Testis (tissue), 2 donors: ENCODE measurements at regions not wholly inside any gene's neighbourhood (a gene's known extent, or its start where the extent isn't known, plus 50 kb on each side); places are given as distances from the start of the nearest gene placed in this dataset.
"Not testable (repeated sequence)": the region's sequence is repeated elsewhere in the genome, so short reads cannot be mapped to it uniquely, and the experiment has no call there.

Experiments
- DNase-seq: peaks from one replicate; pipeline ENCODE4 v3.0.0-alpha.2; 2019
- H3K27ac ChIP-seq, 2 donors: fragments of 200-600 bp; sonication (generic); one replicate each; pipeline ENCODE4 v1.5.1; 2019
- H3K27me3 ChIP-seq: fragments of 200-600 bp; sonication (generic); one replicate; pipeline ENCODE4 v1.5.1; 2019
- H3K36me3 ChIP-seq: fragments of 200-600 bp; sonication (generic); one replicate; pipeline ENCODE4 v1.5.1; 2017; ENCODE audit warnings: low read depth; ENCODE audit errors: missing control alignments
- H3K4me1 ChIP-seq: fragments of 200-600 bp; sonication (generic); one replicate; pipeline ENCODE4 v1.5.1; 2019
- H3K4me3 ChIP-seq, 2 donors: fragments of 200-600 bp; sonication (generic); one replicate each; pipeline ENCODE4 v1.5.1; 2017 to 2019
- H3K9me3 ChIP-seq: fragments of 200-600 bp; sonication (generic); one replicate; pipeline ENCODE4 v1.5.1; 2017
- CTCF ChIP-seq, 3 experiments: fragments of 450-650 bp in 2 of 3; fragments of 200-600 bp in 1 of 3; sonication (generic) in 1 of 3; IDR thresholded peaks; one replicate each; pipeline ENCODE4 v1.5.1; 2016 to 2019; ENCODE audit warnings: antibody characterized with exemption in 3 of 3, mild to moderate bottlenecking in 2 of 3, moderate library complexity in 1 of 3
- POLR2A ChIP-seq: fragments of 450-650 bp; IDR thresholded peaks from one replicate; pipeline ENCODE4 v1.6.1; 2017; ENCODE audit warnings: antibody characterized with exemption, mild to moderate bottlenecking, moderate library complexity
- WGBS, 2 donors: methylation state at CpG; one replicate each; pipeline ENCODE4 v1.1.5; 2018; 5-methylcytosine and 5-hydroxymethylcytosine counted together
- intact Hi-C: fragments of 100-400 bp; cut with DNase I; formaldehyde crosslinking; loops from one replicate; pipeline ENCODE4 v1.15.1; 2023; ENCODE audit warnings: low total_unique reads

- no peaks in the 10 kb centered on the region for H3K27me3 ChIP-seq
- 79 to 92% methylated on average over 4 of the region's 4 CpGs for WGBS, 2 donors
Measured at GRCh38 chr4:30116401-30116800, 603.8 kb upstream of the PCDH7 start.

GRCh38 chr4:30117433-30117832, 602.7 kb upstream of the PCDH7 start:
- H3K4me1 ChIP-seq = no peaks in the 10 kb centered on the region
- H3K4me3 ChIP-seq = no peak overlapping the region
- no peaks in the 10 kb centered on the region for H3K36me3 ChIP-seq
- no peak for TF ChIP-seq CTCF (IDR thresholded peaks at IDR 0.05)
- 87 to 88% methylated on average over 3 of the region's 3 CpGs for WGBS, 2 donors
- H3K27me3 ChIP-seq = no peaks in the 10 kb centered on the region
- H3K9me3 ChIP-seq = no peaks in the 10 kb centered on the region
- no peak overlapping the region for H3K27ac ChIP-seq
- intact Hi-C loops = no loop called here
- DNase-seq = no peak

More at GRCh38 chr4:30116401-30116800, 603.8 kb upstream of the PCDH7 start:
- H3K27ac ChIP-seq = no peak overlapping the region
- TF ChIP-seq CTCF (IDR thresholded peaks at IDR 0.05) (no peak), POLR2A (no peak)
- no peak overlapping the region for H3K4me3 ChIP-seq
- intact Hi-C loops = no loop called here
- no peaks in the 10 kb centered on the region for H3K9me3 ChIP-seq
- DNase-seq = no peak
- H3K4me1 ChIP-seq = no peaks in the 10 kb centered on the region
- H3K36me3 ChIP-seq = no peaks in the 10 kb centered on the region

GRCh38 chr4:30122711-30123110, 597.5 kb upstream of the PCDH7 start:
- no peaks in the 10 kb centered on the region for H3K36me3 ChIP-seq
- no peaks in the 10 kb centered on the region for H3K27me3 ChIP-seq
- TF ChIP-seq POLR2A = no peak
- no peak for TF ChIP-seq CTCF (IDR thresholded peaks at IDR 0.05)
- intact Hi-C loops = no loop called here
- no peak overlapping the region for H3K4me3 ChIP-seq
- H3K27ac ChIP-seq = no peak overlapping the region
- 23 to 36% methylated on average over 3 of the region's 3 CpGs for WGBS, 2 donors
- DNase-seq = no peak
- H3K9me3 ChIP-seq = no peaks in the 10 kb centered on the region
- no peaks in the 10 kb centered on the region for H3K4me1 ChIP-seq

- H3K36me3 ChIP-seq, intact Hi-C loops, H3K27me3 ChIP-seq, H3K4me3 ChIP-seq, H3K9me3 ChIP-seq, DNase-seq, H3K4me1 ChIP-seq, H3K27ac ChIP-seq: not testable (repeated sequence)
- 81 to 84% methylated on average over 2 of the region's 2 CpGs for WGBS, 2 donors
Measured at GRCh38 chr4:30124621-30125020, 595.5 kb upstream of the PCDH7 start.

GRCh38 chr4:30125868-30126267, 594.3 kb upstream of the PCDH7 start:
- no peaks in the 10 kb centered on the region for H3K4me1 ChIP-seq
- H3K4me3 ChIP-seq = no peak overlapping the region
- no peak for TF ChIP-seq CTCF (IDR thresholded peaks at IDR 0.05)
- H3K36me3 ChIP-seq = no peaks in the 10 kb centered on the region
- no peak overlapping the region for H3K27ac ChIP-seq
- 66 to 77% methylated on average over 1 of the region's 1 CpG for WGBS, 2 donors
- no peak for DNase-seq
- intact Hi-C loops = no loop called here
- H3K27me3 ChIP-seq = no peaks in the 10 kb centered on the region
- no peaks in the 10 kb centered on the region for H3K9me3 ChIP-seq
